SU-DHL-6 (cell line): ENCODE measurements at regions not wholly inside any gene's neighbourhood (a gene's known extent, or its start where the extent isn't known, plus 50 kb on each side); places are given as distances from the start of the nearest gene placed in this dataset.

ENCODE experiments used
- H2AFZ ChIP-seq: fragments of 200-600 bp; sonication (generic); 2 replicates; pipeline ENCODE4 v1.6.1; 2014; ENCODE audit warnings: low read depth, mild to moderate bottlenecking, moderate library complexity, mixed read lengths, antibody characterized with exemption, low read length; ENCODE audit not compliant: severe bottlenecking
- H3F3A ChIP-seq: fragments of 200-600 bp; shearing (Covaris generic); 2 replicates; pipeline ENCODE4 v1.6.0; 2016; ENCODE audit warnings: antibody characterized with exemption, mild to moderate bottlenecking; ENCODE audit not compliant: insufficient read depth
- H3K27ac ChIP-seq: fragments of 200-600 bp; sonication (generic); 2 replicates; pipeline ENCODE4 v1.5.1; 2016; ENCODE audit warnings: low read depth, mild to moderate bottlenecking, low read length, moderate library complexity, mixed read lengths
- H3K27me3 ChIP-seq: fragments of 200-600 bp; sonication (generic), shearing (Covaris generic); 2 replicates; pipeline ENCODE4 v1.6.0; 2014; ENCODE audit warnings: mild to moderate bottlenecking, low read length
- H3K36me3 ChIP-seq: fragments of 200-600 bp; sonication (generic); 2 replicates; pipeline ENCODE4 v1.6.1; 2014; ENCODE audit warnings: mild to moderate bottlenecking, low read length, mixed read lengths
- H3K4me2 ChIP-seq: fragments of 300-600, 200-600 bp; shearing (Covaris generic), sonication (generic); 2 replicates; pipeline ENCODE4 v1.6.0; 2014; ENCODE audit warnings: low read length, low read depth, mild to moderate bottlenecking; ENCODE audit not compliant: poor library complexity, severe bottlenecking
- H3K4me3 ChIP-seq: fragments of 200-600 bp; sonication (generic); 2 replicates; pipeline ENCODE4 v1.5.1; 2014; ENCODE audit warnings: antibody characterized with exemption, low read length, mild to moderate bottlenecking, mixed read lengths; ENCODE audit not compliant: insufficient read depth, poor library complexity, severe bottlenecking
- H3K79me2 ChIP-seq: fragments of 200-600 bp; sonication (generic); 2 replicates; pipeline ENCODE4 v1.6.1; 2014; ENCODE audit warnings: mild to moderate bottlenecking, low read length, moderate library complexity; ENCODE audit not compliant: insufficient read depth
- H3K9ac ChIP-seq: fragments of 200-600 bp; sonication (generic); 2 replicates; pipeline ENCODE4 v1.7.0; 2014; ENCODE audit warnings: mild to moderate bottlenecking, low read length
- H3K9me2 ChIP-seq: fragments of 200-600 bp; sonication (generic); replicated peaks from 2 replicates; pipeline ENCODE4 v1.6.1; 2014; ENCODE audit warnings: low read length; ENCODE audit not compliant: insufficient read depth
- H3K9me3 ChIP-seq: fragments of 200-600 bp; sonication (generic); 2 replicates; pipeline ENCODE4 v1.6.1; 2014; ENCODE audit warnings: low read length, mixed read lengths; ENCODE audit not compliant: insufficient read depth
- H4K20me1 ChIP-seq: fragments of 200-600 bp; sonication (generic); 2 replicates; pipeline ENCODE4 v1.6.1; 2014; ENCODE audit warnings: low read depth, mild to moderate bottlenecking, antibody characterized with exemption, low read length, moderate library complexity, mixed read lengths
- CTCF ChIP-seq: fragments of 200-600 bp; sonication (generic); IDR thresholded peaks from one replicate; pipeline ENCODE4 v1.5.1; 2017; ENCODE audit warnings: antibody characterized with exemption, mild to moderate bottlenecking, low read length, moderate library complexity; ENCODE audit not compliant: insufficient read depth, poor library complexity, severe bottlenecking
- EZH2phosphoT487 ChIP-seq: fragments of 200-600 bp; sonication (generic), shearing (Covaris generic); conservative IDR thresholded peaks from 2 replicates; pipeline ENCODE4 v1.6.1; 2018; ENCODE audit warnings: mild to moderate bottlenecking, antibody characterized with exemption, low read length, moderate library complexity, mixed read lengths

- no peak overlapping the region for H3K27ac ChIP-seq
- no peak overlapping the region for H2AFZ ChIP-seq
- no peak overlapping the region for H3K9ac ChIP-seq
- H3F3A ChIP-seq: no peaks in the 10 kb centered on the region
- no peaks in the 10 kb centered on the region for H3K9me2 ChIP-seq
- H3K79me2 ChIP-seq: no peaks in the 10 kb centered on the region
- H3K4me2 ChIP-seq: no peak overlapping the region
- TF ChIP-seq EZH2phosphoT487 (no peak), CTCF (no peak)
- peaks cover 20% of the 10 kb centered on the region; the same call in 1 of the 2 replicates for H3K9me3 ChIP-seq
- no peak overlapping the region for H3K4me3 ChIP-seq
- no peaks in the 10 kb centered on the region for H4K20me1 ChIP-seq
- H3K36me3 ChIP-seq: no peaks in the 10 kb centered on the region
- no peaks in the 10 kb centered on the region for H3K27me3 ChIP-seq
Measured at GRCh38 chr1:184291701-184292100, 95.1 kb upstream of the C1orf21 start.

- no peak overlapping the region for H3K4me3 ChIP-seq
- H3K9me3 ChIP-seq: peaks cover 20% of the 10 kb centered on the region; the same call in 1 of the 2 replicates
- no peak overlapping the region for H3K4me2 ChIP-seq
- H3F3A ChIP-seq: no peaks in the 10 kb centered on the region
- H3K79me2 ChIP-seq: no peaks in the 10 kb centered on the region
- H3K9ac ChIP-seq: no peak overlapping the region
- no peaks in the 10 kb centered on the region for H3K27me3 ChIP-seq
- no peak for TF ChIP-seq CTCF
- no peak for TF ChIP-seq EZH2phosphoT487
- no peak overlapping the region for H3K27ac ChIP-seq
- H2AFZ ChIP-seq: no peak overlapping the region
- no peaks in the 10 kb centered on the region for H4K20me1 ChIP-seq
- H3K36me3 ChIP-seq: no peaks in the 10 kb centered on the region
- no peaks in the 10 kb centered on the region for H3K9me2 ChIP-seq
Measured at GRCh38 chr1:184292101-184292500, 94.7 kb upstream of the C1orf21 start.

GRCh38 chr1:184294101-184294500, 92.7 kb upstream of the C1orf21 start:
- Histone ChIP-seq H3K36me3 (no peaks in the 10 kb centered on the region), H3K27ac (no peak overlapping the region)
- TF ChIP-seq CTCF: no peak
- TF ChIP-seq EZH2phosphoT487: no peak

More at GRCh38 chr1:184294101-184294500, 92.7 kb upstream of the C1orf21 start:
- Histone ChIP-seq H4K20me1 (no peaks in the 10 kb centered on the region), H3K4me3 (no peak overlapping the region), H3K9ac (no peak overlapping the region), H3K4me2 (no peak overlapping the region), H3K79me2 (no peaks in the 10 kb centered on the region), H3K9me2 (no peaks in the 10 kb centered on the region), H3K9me3 (peaks cover 16% of the 10 kb centered on the region; the same call in 1 of the 2 replicates), H3F3A (no peaks in the 10 kb centered on the region), H3K27me3 (no peaks in the 10 kb centered on the region), H2AFZ (no peak overlapping the region)
